Natural killer cell (primary cell): ENCODE measurements at regions not wholly inside any gene's neighbourhood (a gene's known extent, or its start where the extent isn't known, plus 50 kb on each side); places are given as distances from the start of the nearest gene placed in this dataset.

ENCODE experiments used
- ATAC-seq, 3 donors: fragments of 150-1000 bp in 2 of 3; fragments of 200-7000 bp in 1 of 3; cut with Tn5 transposase; 1 replicate in 1 of 3; 2 replicates in 2 of 3; pipeline ENCODE4 v1.10.0; 2021; ENCODE audit warnings: mild to moderate bottlenecking in 2 of 3, moderate library complexity in 2 of 3
- DNase-seq, 2 donors: peaks; one replicate each; pipeline versions ENCODE4 v3.0.0 to v3.0.0-alpha.2; 2013 to 2021; ENCODE audit warnings: mixed read lengths in 1 of 2
- H3K27ac ChIP-seq: one replicate; pipeline ENCODE4 v1.5.1; 2013; ENCODE audit warnings: mild to moderate bottlenecking, low read length
- H3K27me3 ChIP-seq: one replicate; pipeline ENCODE4 v1.6.1; 2013; ENCODE audit warnings: low read length; ENCODE audit not compliant: control insufficient read depth, insufficient read depth
- H3K36me3 ChIP-seq: one replicate; pipeline ENCODE4 v1.6.1; 2013; ENCODE audit warnings: low read length; ENCODE audit not compliant: control insufficient read depth, insufficient read depth
- H3K4me1 ChIP-seq: one replicate; pipeline ENCODE4 v1.6.1; 2013; ENCODE audit warnings: low read length; ENCODE audit not compliant: control insufficient read depth, insufficient read depth
- H3K4me3 ChIP-seq: one replicate; pipeline ENCODE4 v1.5.1; 2013; ENCODE audit warnings: low read length
- H3K9me3 ChIP-seq: one replicate; pipeline ENCODE4 v1.6.1; 2013; ENCODE audit warnings: low read length; ENCODE audit not compliant: control insufficient read depth, insufficient read depth
- H3K27ac Mint-ChIP-seq, 2 donors: one replicate each; pipeline ENCODE4 v1.8.0; 2022; ENCODE audit warnings: mild to moderate bottlenecking in 2 of 2, mixed read lengths in 2 of 2, moderate library complexity in 1 of 2
- H3K27me3 Mint-ChIP-seq, 2 donors: one replicate each; pipeline ENCODE4 v1.8.0; 2022; ENCODE audit warnings: low read depth in 2 of 2, mixed read lengths in 2 of 2
- H3K36me3 Mint-ChIP-seq: one replicate; pipeline ENCODE4 v1.8.0; 2022; ENCODE audit warnings: mixed read lengths
- H3K4me1 Mint-ChIP-seq, 2 donors: one replicate each; pipeline ENCODE4 v1.8.0; 2022; ENCODE audit warnings: mixed read lengths in 2 of 2
- H3K4me3 Mint-ChIP-seq: one replicate; pipeline ENCODE4 v1.8.0; 2022; ENCODE audit warnings: mild to moderate bottlenecking, moderate library complexity, mixed read lengths
- H3K9me3 Mint-ChIP-seq, 2 donors: one replicate each; pipeline ENCODE4 v1.8.0; 2022; ENCODE audit warnings: mixed read lengths in 2 of 2
- CTCF ChIP-seq: fragments of 200-600 bp; IDR thresholded peaks from one replicate; pipeline ENCODE4 v1.8.0; 2022; ENCODE audit warnings: antibody characterized with exemption
- WGBS: methylation state at CpG from one replicate; pipeline ENCODE4 v1.1.7; 2013; ENCODE audit warnings: missing lambda C conversion rate; ENCODE audit not compliant: insufficient coverage; 5-methylcytosine and 5-hydroxymethylcytosine counted together
- intact Hi-C: fragments of 100-400 bp; cut with micrococcal nuclease; formaldehyde crosslinking; loops from one replicate; pipeline ENCODE4 v1.14.2; 2022

DNA sequence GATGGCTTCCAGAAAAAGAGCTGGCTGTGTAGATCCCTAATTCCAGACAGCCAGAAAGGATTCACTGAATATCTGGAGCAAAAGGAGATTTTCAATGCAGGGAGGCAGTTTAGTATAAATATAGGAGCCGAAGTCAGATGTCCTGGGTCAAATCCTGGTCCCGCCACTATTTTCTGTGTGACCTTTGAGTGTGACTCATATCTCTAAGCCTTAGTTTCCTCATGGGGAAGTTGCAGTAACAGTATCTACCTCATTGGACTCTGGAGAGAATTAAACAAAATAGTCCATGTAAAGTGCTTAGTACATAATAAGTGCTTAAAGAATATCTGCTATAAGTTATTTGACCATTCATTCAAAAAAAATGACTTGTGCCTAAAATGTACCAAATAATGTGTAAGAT is 52.1 kb upstream of the ITGA6 start:
- no peaks in the 10 kb centered on the region for H3K27me3 ChIP-seq
- peaks cover 4% of the 10 kb centered on the region for H3K9me3 ChIP-seq
- intact Hi-C loops = no loop called here
- H3K9me3 Mint-ChIP-seq = no peaks in the 10 kb centered on the region
- no peak overlapping the region for H3K27ac Mint-ChIP-seq
- H3K4me1 Mint-ChIP-seq = no peaks in the 10 kb centered on the region
- H3K27ac ChIP-seq = no peak overlapping the region
- H3K4me1 ChIP-seq = no peaks in the 10 kb centered on the region
- H3K27me3 Mint-ChIP-seq = peaks cover 7 to 24% of the 10 kb centered on the region in 2 donors
- ATAC-seq (no peak), DNase-seq (no peak)
- peaks cover 5% of the 10 kb centered on the region for H3K36me3 Mint-ChIP-seq
- no peaks in the 10 kb centered on the region for H3K36me3 ChIP-seq
- no peak overlapping the region for H3K4me3 Mint-ChIP-seq
- 91% methylated on average over 2 of the region's 2 CpGs for WGBS
- no peak overlapping the region for H3K4me3 ChIP-seq
- TF ChIP-seq CTCF = no peak

- intact Hi-C loops = no loop called here
- peaks cover 3% of the 10 kb centered on the region for H3K4me1 ChIP-seq
- no peaks in the 10 kb centered on the region for H3K36me3 ChIP-seq
- peaks cover 5% of the 10 kb centered on the region for H3K36me3 Mint-ChIP-seq
- 91% methylated on average over 4 of the region's 5 CpGs for WGBS
- no peak overlapping the region for H3K4me3 Mint-ChIP-seq
- no peak overlapping the region for H3K27ac ChIP-seq
- no peaks in the 10 kb centered on the region for H3K9me3 Mint-ChIP-seq
- peaks cover 4% of the 10 kb centered on the region for H3K9me3 ChIP-seq
- TF ChIP-seq CTCF = no peak
- H3K4me3 ChIP-seq = no peak overlapping the region
- no peaks in the 10 kb centered on the region for H3K27me3 ChIP-seq
- no peak overlapping the region for H3K27ac Mint-ChIP-seq
- peaks cover 7 to 24% of the 10 kb centered on the region in 2 donors for H3K27me3 Mint-ChIP-seq
- no peaks in the 10 kb centered on the region for H3K4me1 Mint-ChIP-seq
- DNase-seq (no peak), ATAC-seq (no peak)
These were observed 51.4 kb upstream of the ITGA6 start for GRCh38 chr2:172376016-172376415.

DNA sequence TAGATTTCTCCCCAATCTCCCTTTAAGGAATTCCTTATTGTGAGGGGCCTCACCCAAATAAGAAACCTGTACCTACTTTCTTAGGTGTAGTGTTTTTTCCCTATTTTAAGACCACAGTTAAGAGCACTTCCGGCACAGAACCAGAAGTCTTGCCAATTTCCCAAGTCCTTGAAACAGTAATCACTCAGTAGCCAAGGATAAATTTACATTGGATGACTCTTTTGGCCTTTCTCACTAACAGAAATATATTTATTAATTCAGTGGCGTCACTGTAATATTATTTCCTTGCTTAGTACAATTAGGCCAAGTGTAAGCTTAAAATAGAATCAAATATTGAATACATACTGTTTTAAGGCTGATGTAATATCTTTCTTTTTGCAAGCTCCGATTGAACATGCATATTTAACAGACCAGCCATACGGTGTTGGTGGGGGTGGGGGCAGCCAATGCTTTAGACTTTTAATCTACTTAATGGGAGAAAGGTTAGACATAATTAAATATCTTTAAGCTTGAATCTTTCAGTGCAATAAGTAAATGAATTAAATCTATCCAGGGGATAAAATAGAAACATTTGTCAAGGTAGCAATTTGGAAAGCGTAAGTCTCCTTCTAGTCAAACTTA is 50.8 kb upstream of the ITGA6 start:
- Histone ChIP-seq H3K9me3 (peaks cover 4% of the 10 kb centered on the region), H3K4me1 (peaks cover 3% of the 10 kb centered on the region), H3K27ac (no peak overlapping the region), H3K27me3 (no peaks in the 10 kb centered on the region), H3K36me3 (no peaks in the 10 kb centered on the region), H3K4me3 (no peak overlapping the region)
- intact Hi-C loops = no loop called here
- Mint-ChIP-seq H3K9me3 (no peaks in the 10 kb centered on the region), H3K27me3 (peaks cover 7 to 24% of the 10 kb centered on the region in 2 donors), H3K4me1 (no peaks in the 10 kb centered on the region), H3K36me3 (peaks cover 5% of the 10 kb centered on the region), H3K4me3 (no peak overlapping the region), H3K27ac (no peak overlapping the region)
- 87% methylated on average over 3 of the region's 5 CpGs for WGBS
- no peak for ATAC-seq
- no peak for DNase-seq
- no peak for TF ChIP-seq CTCF

DNA sequence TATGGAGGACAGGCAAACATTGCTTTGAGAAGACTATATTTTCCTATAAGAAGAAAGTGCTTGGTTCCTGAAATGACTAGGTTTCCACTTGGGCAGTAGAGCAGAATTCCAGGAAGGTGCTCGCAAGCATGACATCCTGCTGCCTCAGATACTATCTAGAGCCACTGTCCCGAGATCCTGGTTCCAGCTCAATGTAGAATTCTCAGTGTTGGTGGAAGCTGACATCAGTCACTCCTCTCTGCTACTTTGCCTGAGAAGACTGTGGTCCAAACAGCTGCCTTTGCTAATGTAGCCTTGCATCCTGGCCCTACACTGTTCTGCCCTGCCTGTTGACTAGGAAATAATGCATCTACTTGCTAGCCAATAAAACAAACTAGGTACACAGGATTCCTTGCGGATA is 50.0 kb upstream of the ITGA6 start:
- Mint-ChIP-seq H3K27me3 (peaks cover 7 to 24% of the 10 kb centered on the region in 2 donors), H3K27ac (no peak overlapping the region), H3K9me3 (no peaks in the 10 kb centered on the region), H3K36me3 (peaks cover 5% of the 10 kb centered on the region), H3K4me1 (no peaks in the 10 kb centered on the region), H3K4me3 (no peak overlapping the region)
- no peak overlapping the region for H3K4me3 ChIP-seq
- no peaks in the 10 kb centered on the region for H3K27me3 ChIP-seq
- H3K4me1 ChIP-seq = peaks cover 3% of the 10 kb centered on the region
- intact Hi-C loops = no loop called here
- TF ChIP-seq CTCF = no peak
- DNase-seq = no peak
- no peaks in the 10 kb centered on the region for H3K36me3 ChIP-seq
- no peak for ATAC-seq
- 75% methylated on average over 3 of the region's 3 CpGs for WGBS
- H3K27ac ChIP-seq = no peak overlapping the region
- H3K9me3 ChIP-seq = peaks cover 4% of the 10 kb centered on the region
